GM12874 (cell line): ENCODE measurements at regions not wholly inside any gene's neighbourhood (a gene's known extent, or its start where the extent isn't known, plus 50 kb on each side); places are given as distances from the start of the nearest gene placed in this dataset.

ENCODE experiments used
- CTCF ChIP-seq: IDR thresholded peaks from 2 replicates; pipeline ENCODE4 v1.5.1; 2011; ENCODE audit warnings: low read depth, mild to moderate bottlenecking, control low read depth, low read length, moderate library complexity; ENCODE audit not compliant: insufficient read depth

GRCh38 chr13:91162180-91162579 lies 185.3 kb upstream of the MIR17HG start:
- TF ChIP-seq CTCF, result 0 out of 2 replicates have a peak, but pooled peaks have one; percentile 14

DNA sequence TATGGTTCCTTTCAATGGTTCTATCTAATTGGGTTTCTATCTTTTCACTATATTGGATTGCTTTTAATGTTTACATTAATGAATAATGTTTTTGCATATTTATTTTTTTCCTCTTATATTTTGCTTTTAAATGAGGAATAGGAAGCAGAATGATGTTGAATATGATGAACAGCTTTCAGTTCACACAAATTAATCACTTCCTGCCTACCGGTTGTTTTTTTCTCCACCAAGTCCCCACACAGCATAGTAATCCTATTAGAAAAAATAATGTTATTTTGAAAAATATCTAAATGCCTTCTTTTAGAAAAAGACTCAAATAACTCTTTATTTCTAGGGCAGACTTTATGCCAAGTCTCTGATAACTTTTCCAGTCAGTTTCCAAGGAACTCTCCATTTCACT lies 184.9 kb upstream of the MIR17HG start:
- no peak for TF ChIP-seq CTCF

- no peak for TF ChIP-seq CTCF
These were observed 181.7 kb upstream of the MIR17HG start for GRCh38 chr13:91165758-91166157.

DNA sequence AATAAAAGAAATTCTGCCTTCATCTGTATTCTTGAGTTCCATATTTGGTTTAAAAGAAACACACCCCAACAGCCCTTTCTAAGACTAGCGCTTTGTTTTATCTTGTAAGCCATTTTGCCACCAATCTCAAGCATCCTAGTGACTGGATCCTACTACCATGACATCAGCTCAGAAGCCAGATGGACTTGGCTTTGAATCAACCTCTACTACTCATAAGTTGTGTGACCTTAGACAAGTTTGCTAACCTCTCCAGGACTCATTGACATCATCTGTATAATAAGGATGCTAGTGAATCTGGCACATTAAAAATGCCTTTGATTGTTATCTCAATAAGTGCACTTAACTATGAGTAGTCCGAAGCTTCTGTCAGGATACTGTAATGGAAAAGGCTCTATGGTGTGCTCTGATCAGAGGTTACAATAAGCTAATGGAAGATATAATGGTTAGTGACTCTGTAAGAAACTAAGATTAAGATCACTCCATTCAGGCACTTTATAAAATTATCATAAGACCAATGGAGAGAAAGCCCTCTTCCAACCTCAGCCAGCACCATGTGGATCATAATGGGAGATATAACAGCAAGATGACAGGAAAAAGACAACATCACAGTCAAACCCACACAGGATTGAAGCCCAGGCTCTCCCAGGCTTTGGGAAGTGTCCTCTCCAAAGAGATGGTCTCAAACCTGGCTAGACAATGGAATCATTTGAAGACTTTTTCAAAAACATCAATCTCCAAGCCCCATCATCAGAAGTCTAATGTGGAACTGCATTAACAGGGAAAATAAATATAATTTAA lies 180.6 kb upstream of the MIR17HG start:
- TF ChIP-seq CTCF, result no peak

DNA sequence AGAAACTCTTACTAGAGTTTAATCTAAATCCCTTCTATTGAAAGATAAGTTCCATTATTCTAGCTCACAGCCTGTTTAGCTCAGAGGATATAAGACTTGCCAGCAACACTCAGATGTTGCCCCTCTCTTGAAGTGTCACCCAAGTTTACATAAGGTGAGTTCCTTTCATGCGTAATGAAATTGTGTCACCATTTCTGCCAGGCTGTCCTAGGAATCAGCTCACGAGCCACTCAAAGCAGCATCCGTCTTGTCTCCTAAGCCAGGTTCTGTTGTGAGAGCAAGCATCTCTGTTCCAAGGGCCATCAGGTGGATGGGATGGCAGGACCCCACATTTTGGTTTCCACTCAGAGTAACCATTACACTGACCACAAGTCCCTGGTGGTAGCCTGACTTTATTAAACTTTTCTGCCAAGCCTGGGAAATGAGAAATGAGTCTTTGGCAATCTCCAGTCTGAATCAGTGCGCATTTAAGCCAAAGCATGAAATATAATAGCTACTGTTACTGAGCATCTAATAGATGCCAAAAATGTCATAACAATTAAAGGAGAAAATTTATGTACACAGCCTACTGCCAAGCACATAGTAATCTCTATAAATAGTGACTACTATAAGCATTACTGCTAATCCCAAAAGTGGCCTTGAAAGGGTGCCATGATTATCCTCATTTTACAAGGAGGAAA lies 179.6 kb upstream of the MIR17HG start:
- no peak for TF ChIP-seq CTCF

DNA sequence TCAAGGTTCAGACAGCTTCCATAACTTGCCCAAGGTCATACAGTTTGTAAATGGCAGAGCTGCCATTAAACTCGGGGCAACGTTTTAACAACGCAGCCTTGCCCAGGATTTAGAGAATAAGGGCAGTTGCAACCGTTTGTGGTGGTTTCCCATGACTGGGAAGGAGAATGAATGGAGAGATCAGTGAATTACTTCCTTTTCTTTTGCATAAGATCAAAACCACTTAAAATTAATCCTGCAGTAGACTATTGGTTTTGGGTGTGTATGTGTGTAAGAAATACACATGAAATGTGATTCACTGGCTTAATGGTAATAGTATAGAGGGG lies 179.1 kb upstream of the MIR17HG start:
- TF ChIP-seq CTCF, result no peak

DNA sequence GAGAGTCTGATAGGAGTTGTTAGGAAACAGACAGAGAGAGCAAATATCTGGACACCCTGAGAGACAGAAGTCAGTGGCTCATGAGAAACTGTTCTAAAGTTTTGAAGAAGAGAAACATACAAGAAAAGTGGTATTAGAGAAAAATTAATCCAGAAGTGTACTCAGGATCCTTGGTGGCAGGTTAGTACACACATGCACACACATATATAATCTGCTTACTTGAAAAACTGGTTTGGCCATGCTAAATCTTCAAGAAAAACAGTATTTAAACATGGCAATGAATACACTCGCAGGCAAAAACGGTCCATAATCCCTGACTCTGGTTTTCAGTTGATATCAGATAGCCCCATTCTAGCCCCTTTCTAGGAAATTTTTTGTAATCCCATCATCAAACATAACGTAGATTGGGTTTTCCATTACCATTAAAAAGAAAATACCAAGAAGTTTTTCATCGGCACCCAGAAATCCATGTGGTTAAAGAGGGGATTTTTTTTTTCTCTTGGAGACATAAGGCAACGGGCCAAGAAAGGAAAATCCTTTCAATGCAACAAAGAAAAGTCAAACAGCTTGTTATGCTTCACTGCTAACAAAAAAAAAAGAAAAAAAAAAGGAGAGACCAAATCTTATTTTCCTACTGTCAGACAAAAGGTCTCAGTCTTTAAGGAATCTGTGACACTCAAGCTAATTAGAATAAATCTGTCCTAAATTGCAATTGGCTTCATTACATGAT lies 178.0 kb upstream of the MIR17HG start:
- no peak for TF ChIP-seq CTCF
